GM19043 (cell line): ENCODE measurements at regions not wholly inside any gene's neighbourhood (a gene's known extent, or its start where the extent isn't known, plus 50 kb on each side); places are given as distances from the start of the nearest gene placed in this dataset.
"Not testable (repeated sequence)": the region's sequence is repeated elsewhere in the genome, so short reads cannot be mapped to it uniquely, and the experiment has no call there.

Experiments
- ATAC-seq: cut with Tn5 transposase; IDR thresholded peaks from one replicate; pipeline ENCODE4 v1.9.1; 2021; ENCODE audit warnings: low read depth; ENCODE audit not compliant: unreplicated experiment

- ATAC-seq: no peak
These were observed 104.6 kb downstream of the ZBTB18 start for GRCh38 chr1:244155661-244156060.

GRCh38 chr1:244156617-244157016 lies 105.5 kb downstream of the ZBTB18 start:
- not testable (repeated sequence) for ATAC-seq

GRCh38 chr1:244157731-244158438 lies 106.8 kb downstream of the ZBTB18 start:
- ATAC-seq: no peak

GRCh38 chr1:244159646-244160045 lies 108.6 kb downstream of the ZBTB18 start:
- ATAC-seq: no peak

GRCh38 chr1:244160455-244161235 lies 109.6 kb downstream of the ZBTB18 start:
- no peak for ATAC-seq

GRCh38 chr1:244161236-244161510 lies 110.1 kb downstream of the ZBTB18 start:
- no peak for ATAC-seq

GRCh38 chr1:244162786-244163530 lies 111.9 kb downstream of the ZBTB18 start:
- no peak for ATAC-seq

- no peak for ATAC-seq
These were observed 112.9 kb downstream of the ZBTB18 start for GRCh38 chr1:244163861-244164510.

GRCh38 chr1:244164511-244164890 lies 113.4 kb downstream of the ZBTB18 start:
- ATAC-seq: no peak

GRCh38 chr1:244165021-244165420 lies 113.9 kb downstream of the ZBTB18 start:
- ATAC-seq: no peak

- no peak for ATAC-seq
These were observed 114.6 kb downstream of the ZBTB18 start for GRCh38 chr1:244165701-244166100.

- ATAC-seq: no peak
These were observed 120.3 kb downstream of the ZBTB18 start for GRCh38 chr1:244171241-244171985.

GRCh38 chr1:244173240-244173639 lies 122.2 kb downstream of the ZBTB18 start:
- ATAC-seq: no peak

- no peak for ATAC-seq
These were observed 122.7 kb downstream of the ZBTB18 start for GRCh38 chr1:244173769-244174168.

GRCh38 chr1:244174922-244175521 lies 123.9 kb downstream of the ZBTB18 start:
- ATAC-seq: no peak

- no peak for ATAC-seq
These were observed 125.1 kb downstream of the ZBTB18 start for GRCh38 chr1:244176201-244176600.

- no peak for ATAC-seq
These were observed 129.2 kb downstream of the ZBTB18 start for GRCh38 chr1:244180256-244180655.

- no peak for ATAC-seq
These were observed 130.8 kb downstream of the ZBTB18 start for GRCh38 chr1:244181867-244182266.

- ATAC-seq: no peak
These were observed 132.0 kb downstream of the ZBTB18 start for GRCh38 chr1:244183037-244183436.

- no peak for ATAC-seq
These were observed 135.3 kb downstream of the ZBTB18 start for GRCh38 chr1:244186372-244186771.
